A673 (cell line): ENCODE measurements at regions not wholly inside any gene's neighbourhood (a gene's known extent, or its start where the extent isn't known, plus 50 kb on each side); places are given as distances from the start of the nearest gene placed in this dataset.
A peak's percentile ranks its signal among the peaks of the same experiment; 100 is the strongest.

ENCODE experiments used
- BruUV-seq: library from RNA; stranded (reverse); fragments of 400-500 nt; replicated peaks from 2 replicates; lab custom pipeline; 2021; lab: Mats Ljungman, UMichigan
- CTCF ChIA-PET: fragments of 300-600 bp; sonication (Branson Sonifier 250); formaldehyde crosslinking; loops from one replicate; lab custom pipeline; 2022; ENCODE audit warnings: antibody characterized with exemption; lab: Charles Lee
- POLR2A ChIA-PET: fragments of 300-600 bp; sonication (Branson Sonifier 250); formaldehyde crosslinking; loops from one replicate; lab custom pipeline; 2022; ENCODE audit warnings: antibody characterized with exemption; ENCODE audit not compliant: low non-redundant PET; lab: Charles Lee
- DNase-seq: peaks from one replicate; pipeline ENCODE4 v3.0.0-alpha.2; 2015; ENCODE audit warnings: low spot score
- H3K27ac ChIP-seq: fragments of 200-600 bp; sonication (generic); 2 replicates; pipeline ENCODE4 v1.5.1; 2016; ENCODE audit warnings: mixed run types, low read depth, mild to moderate bottlenecking, mixed read lengths, antibody characterized with exemption, low read length; ENCODE audit not compliant: poor library complexity, severe bottlenecking
- H3K27me3 ChIP-seq: fragments of 200-600 bp; sonication (generic); replicated peaks from 2 replicates; pipeline ENCODE4 v1.6.1; 2017; ENCODE audit warnings: mixed run types, low read depth, mild to moderate bottlenecking, mixed read lengths, antibody characterized with exemption, low read length; ENCODE audit not compliant: insufficient read depth, poor library complexity
- H3K36me3 ChIP-seq: fragments of 200-600 bp; sonication (generic); 2 replicates; pipeline ENCODE4 v1.6.1; 2016; ENCODE audit warnings: mixed run types, mild to moderate bottlenecking, mixed read lengths, antibody characterized with exemption, low read length; ENCODE audit not compliant: insufficient read depth, poor library complexity, severe bottlenecking
- H3K4me1 ChIP-seq: fragments of 200-600 bp; sonication (generic); 2 replicates; pipeline ENCODE4 v1.6.1; 2017; ENCODE audit warnings: mixed run types, mild to moderate bottlenecking, mixed read lengths, antibody characterized with exemption, low read length; ENCODE audit not compliant: insufficient read depth, poor library complexity, severe bottlenecking
- H3K4me3 ChIP-seq: fragments of 200-600 bp; sonication (generic); 2 replicates; pipeline ENCODE4 v1.5.1; 2016; ENCODE audit warnings: low read depth, mixed run types, mild to moderate bottlenecking, mixed read lengths, low read length; ENCODE audit not compliant: poor library complexity, severe bottlenecking
- H3K9me3 ChIP-seq: fragments of 200-600 bp; sonication (generic); 2 replicates; pipeline ENCODE4 v1.6.1; 2016; ENCODE audit warnings: mixed run types, low read depth, mild to moderate bottlenecking, mixed read lengths, antibody characterized with exemption, low read length; ENCODE audit not compliant: poor library complexity, severe bottlenecking
- CTCF ChIP-seq: fragments of 300-800, 200-600 bp; sonication (generic); conservative IDR thresholded peaks from 2 replicates; pipeline ENCODE4 v1.5.1; 2017; ENCODE audit warnings: low read depth, mild to moderate bottlenecking, antibody characterized with exemption, low read length, moderate library complexity, mixed read lengths
- EZH2 ChIP-seq: fragments of 200-600 bp; sonication (generic); IDR thresholded peaks from 2 replicates; pipeline ENCODE4 v1.6.1; 2017; ENCODE audit warnings: borderline replicate concordance, low read depth, mild to moderate bottlenecking, mixed read lengths, antibody characterized with exemption, low read length; ENCODE audit not compliant: poor library complexity, severe bottlenecking
- intact Hi-C: fragments of 100-400 bp; cut with micrococcal nuclease; formaldehyde crosslinking; loops from one replicate; pipeline ENCODE4 v1.10.0; 2022; ENCODE audit not compliant: unreplicated experiment

- CTCF ChIA-PET = no interaction called here
- no peak overlapping the region for H3K4me3 ChIP-seq
- no peak for DNase-seq
Observed at GRCh38 chr2:58541511-58541910, 300.4 kb upstream of the FANCL start.

GRCh38 chr2:58540681-58541080 is 299.6 kb upstream of the FANCL start:
- Histone ChIP-seq H3K36me3 (no peaks in the 10 kb centered on the region), H3K4me3 (peak overlapping the region; percentile 7), H3K9me3 (no peaks in the 10 kb centered on the region), H3K4me1 (peaks cover 80% of the 10 kb centered on the region), H3K27ac (peak overlapping the region; percentile 78), H3K27me3 (no peaks in the 10 kb centered on the region)
- peak; percentile 20 for DNase-seq
- ChIA-PET POLR2A (no interaction called here), CTCF (no interaction called here)
- BruUV-seq = no TSS peak
- TF ChIP-seq EZH2 = no peak
- no peak for TF ChIP-seq CTCF
- intact Hi-C loops = no loop called here

More at GRCh38 chr2:58541511-58541910, 300.4 kb upstream of the FANCL start:
- Histone ChIP-seq H3K4me1 (peaks cover 72% of the 10 kb centered on the region), H3K27ac (peak overlapping the region; percentile 78), H3K27me3 (no peaks in the 10 kb centered on the region), H3K36me3 (no peaks in the 10 kb centered on the region), H3K9me3 (no peaks in the 10 kb centered on the region)
- no peak for TF ChIP-seq CTCF
- POLR2A ChIA-PET = no interaction called here
- BruUV-seq = no TSS peak
- intact Hi-C loops = no loop called here

GRCh38 chr2:58539973-58540372 is 298.8 kb upstream of the FANCL start:
- no peaks in the 10 kb centered on the region for H3K9me3 ChIP-seq
- TF ChIP-seq EZH2 (no peak), CTCF (no peak)
- CTCF ChIA-PET = no interaction called here

More at GRCh38 chr2:58539973-58540372, 298.8 kb upstream of the FANCL start:
- DNase-seq = peak; percentile 93
- BruUV-seq = no TSS peak
- POLR2A ChIA-PET = no interaction called here
- H3K4me3 ChIP-seq = peak overlapping the region; percentile 7
- no peaks in the 10 kb centered on the region for H3K27me3 ChIP-seq
- H3K36me3 ChIP-seq = no peaks in the 10 kb centered on the region
- H3K27ac ChIP-seq = peak overlapping the region; percentile 78
- peaks cover 87% of the 10 kb centered on the region for H3K4me1 ChIP-seq
- intact Hi-C loops = loop anchor here (10.0 kb wide), 1 partner anchor 305 kb away; no protein-coding TSS in a partner anchor
